Left lung (tissue), 4 donors: ENCODE measurements at regions not wholly inside any gene's neighbourhood (a gene's known extent, or its start where the extent isn't known, plus 50 kb on each side); places are given as distances from the start of the nearest gene placed in this dataset.

Source experiments
- ATAC-seq: fragments of 200-7000 bp; cut with Tn5 transposase; one replicate; pipeline ENCODE4 v1.9.1; 2020; ENCODE audit warnings: moderate library complexity
- DNase-seq, 4 donors: peaks; one replicate each; pipeline ENCODE4 v3.0.0-alpha.2; 2013 to 2020
- H3K27ac ChIP-seq, 2 donors: fragments of 200-600 bp; sonication (generic) in 1 of 2; one replicate each; pipeline versions ENCODE4 v1.5.0 to v1.8.0; 2020 to 2021
- H3K27me3 ChIP-seq, 2 donors: fragments of 200-600 bp; sonication (generic) in 1 of 2; one replicate each; pipeline versions ENCODE4 v1.5.0 to v1.8.0; 2020 to 2021
- H3K36me3 ChIP-seq, 2 donors: fragments of 200-600 bp; sonication (generic) in 1 of 2; one replicate each; pipeline versions ENCODE4 v1.5.0 to v1.8.0; 2020 to 2021
- H3K4me1 ChIP-seq, 2 donors: fragments of 200-600 bp; one replicate each; pipeline ENCODE4 v1.8.0; 2021
- H3K4me3 ChIP-seq, 2 donors: fragments of 200-600 bp; sonication (generic) in 1 of 2; one replicate each; pipeline versions ENCODE4 v1.5.0 to v1.8.0; 2020 to 2021; ENCODE audit warnings: mild to moderate bottlenecking in 1 of 2
- H3K9me3 ChIP-seq, 2 donors: fragments of 200-600 bp; sonication (generic) in 1 of 2; one replicate each; pipeline versions ENCODE4 v1.5.0 to v1.8.0; 2020 to 2021
- CTCF ChIP-seq, 2 donors: fragments of 200-600 bp; sonication (generic) in 1 of 2; IDR thresholded peaks; one replicate each; pipeline versions ENCODE4 v1.5.0 to v1.8.0; 2021; ENCODE audit warnings: antibody characterized with exemption in 2 of 2
- intact Hi-C, 2 donors: fragments of 100-400 bp; cut with DNase I; formaldehyde crosslinking; loops; one replicate each; pipeline versions ENCODE4 v1.11.2 to v1.14.2; 2022
- donor health status: DM: no; HTN: yes; CAD: no.
- donor health status: DM: no; HTN: no; CAD: no.

- ATAC-seq = no peak
- Histone ChIP-seq H3K9me3 (no peaks in the 10 kb centered on the region), H3K27ac (no peak overlapping the region), H3K4me3 (no peak overlapping the region), H3K4me1 (no peaks in the 10 kb centered on the region), H3K27me3 (peaks cover 0 to 59% of the 10 kb centered on the region in 2 donors), H3K36me3 (no peaks in the 10 kb centered on the region)
- DNase-seq = no peak
- TF ChIP-seq CTCF (IDR thresholded peaks at IDR 0.05) = no peak
- intact Hi-C loops = no loop called here
Measured at GRCh38 chr1:4562321-4562720, 92.1 kb upstream of the AJAP1 start.

- Histone ChIP-seq H3K36me3 (no peaks in the 10 kb centered on the region), H3K9me3 (no peaks in the 10 kb centered on the region), H3K27ac (no peak overlapping the region), H3K4me3 (no peak overlapping the region), H3K27me3 (peaks cover 0 to 61% of the 10 kb centered on the region in 2 donors), H3K4me1 (no peaks in the 10 kb centered on the region)
- ATAC-seq (no peak), DNase-seq (no peak)
- TF ChIP-seq CTCF (IDR thresholded peaks at IDR 0.05) = no peak
- intact Hi-C loops = no loop called here
Measured at GRCh38 chr1:4563586-4563985, 90.8 kb upstream of the AJAP1 start.

GRCh38 chr1:4564051-4564450 lies 90.4 kb upstream of the AJAP1 start:
- DNase-seq = no peak
- Histone ChIP-seq H3K4me3 (no peak overlapping the region), H3K9me3 (no peaks in the 10 kb centered on the region), H3K4me1 (no peaks in the 10 kb centered on the region), H3K36me3 (no peaks in the 10 kb centered on the region), H3K27ac (no peak overlapping the region), H3K27me3 (peaks cover 0 to 61% of the 10 kb centered on the region in 2 donors)
- intact Hi-C loops = no loop called here
- no peak for ATAC-seq
- TF ChIP-seq CTCF (IDR thresholded peaks at IDR 0.05) = no peak

GRCh38 chr1:4565166-4565565 lies 89.2 kb upstream of the AJAP1 start:
- TF ChIP-seq CTCF (IDR thresholded peaks at IDR 0.05) = no peak
- H3K4me1 ChIP-seq = no peaks in the 10 kb centered on the region
- H3K27ac ChIP-seq = no peak overlapping the region
- no peak overlapping the region for H3K4me3 ChIP-seq
- no peak for ATAC-seq
- intact Hi-C loops = no loop called here
- DNase-seq = no peak
- H3K27me3 ChIP-seq = peaks cover 0 to 61% of the 10 kb centered on the region in 2 donors
- no peaks in the 10 kb centered on the region for H3K36me3 ChIP-seq
- H3K9me3 ChIP-seq = no peaks in the 10 kb centered on the region

GRCh38 chr1:4565801-4566449 lies 88.5 kb upstream of the AJAP1 start:
- Histone ChIP-seq H3K27me3 (peaks cover 0 to 61% of the 10 kb centered on the region in 2 donors), H3K4me1 (no peaks in the 10 kb centered on the region), H3K27ac (no peak overlapping the region), H3K36me3 (no peaks in the 10 kb centered on the region), H3K4me3 (no peak overlapping the region), H3K9me3 (no peaks in the 10 kb centered on the region)
- intact Hi-C loops = no loop called here
- ATAC-seq = no peak
- DNase-seq = no peak
- TF ChIP-seq CTCF (IDR thresholded peaks at IDR 0.05) = no peak
